ENCODE measurements at regions not wholly inside any gene's neighbourhood (a gene's known extent, or its start where the extent isn't known, plus 50 kb on each side); places are given as distances from the start of the nearest gene placed in this dataset.
"Not testable (repeated sequence)": the region's sequence is repeated elsewhere in the genome, so short reads cannot be mapped to it uniquely, and the experiment has no call there.

GRCh38 chr18:34322365-34323289 is 97.9 kb upstream of the NOL4 start:
- Histone ChIP-seq H3K36me3 (ENCODE audit: control insufficient read depth, insufficient read depth, low read length) (no peaks in the 10 kb centered on the region), H3K9me3 (ENCODE audit: control insufficient read depth, low read length) (no peaks in the 10 kb centered on the region), H3K9ac (no peak overlapping the region), H3K4me3 (ENCODE audit: low read depth, low read length) (no peak overlapping the region), H3K79me2 (no peaks in the 10 kb centered on the region), H3K27ac (no peak overlapping the region), H3K4me1 (no peaks in the 10 kb centered on the region), H3K4me2 (ENCODE audit: low read length) (no peak overlapping the region), H2AFZ (no peak overlapping the region), H3K27me3 (ENCODE audit: control insufficient read depth, insufficient read depth, low read length) (no peaks in the 10 kb centered on the region)
- no peak for TF ChIP-seq CTCF (IDR thresholded peaks at IDR 0.05)

GRCh38 chr18:34329840-34330239 is 105.1 kb upstream of the NOL4 start:
- no peak for TF ChIP-seq CTCF (IDR thresholded peaks at IDR 0.05)
- no peaks in the 10 kb centered on the region for H3K36me3 ChIP-seq (ENCODE audit: control insufficient read depth, insufficient read depth, low read length)
- no peaks in the 10 kb centered on the region for H3K27me3 ChIP-seq (ENCODE audit: control insufficient read depth, insufficient read depth, low read length)
- H3K4me2 ChIP-seq (ENCODE audit: low read length), result no peak overlapping the region
- no peaks in the 10 kb centered on the region for H3K4me1 ChIP-seq
- H3K27ac ChIP-seq, result no peak overlapping the region
- no peak overlapping the region for H3K9ac ChIP-seq
- no peaks in the 10 kb centered on the region for H3K9me3 ChIP-seq (ENCODE audit: control insufficient read depth, low read length)
- no peak overlapping the region for H3K4me3 ChIP-seq (ENCODE audit: low read depth, low read length)
- no peaks in the 10 kb centered on the region for H3K79me2 ChIP-seq
- no peak overlapping the region for H2AFZ ChIP-seq

GRCh38 chr18:34330308-34330707 is 105.6 kb upstream of the NOL4 start:
- H3K9ac ChIP-seq, result no peak overlapping the region
- no peaks in the 10 kb centered on the region for H3K79me2 ChIP-seq
- TF ChIP-seq CTCF (IDR thresholded peaks at IDR 0.05), result no peak
- H3K27ac ChIP-seq, result no peak overlapping the region
- no peak overlapping the region for H3K4me2 ChIP-seq (ENCODE audit: low read length)
- H3K4me1 ChIP-seq, result no peaks in the 10 kb centered on the region
- H3K4me3 ChIP-seq (ENCODE audit: low read depth, low read length), result no peak overlapping the region
- H3K36me3 ChIP-seq (ENCODE audit: control insufficient read depth, insufficient read depth, low read length), result no peaks in the 10 kb centered on the region
- no peaks in the 10 kb centered on the region for H3K27me3 ChIP-seq (ENCODE audit: control insufficient read depth, insufficient read depth, low read length)
- H3K9me3 ChIP-seq (ENCODE audit: control insufficient read depth, low read length), result no peaks in the 10 kb centered on the region
- H2AFZ ChIP-seq, result no peak overlapping the region

- H3K36me3 ChIP-seq (ENCODE audit: control insufficient read depth, insufficient read depth, low read length); H3K79me2 ChIP-seq; H2AFZ ChIP-seq; H3K27me3 ChIP-seq (ENCODE audit: control insufficient read depth, insufficient read depth, low read length); H3K27ac ChIP-seq; H3K4me3 ChIP-seq (ENCODE audit: low read depth, low read length); H3K4me2 ChIP-seq (ENCODE audit: low read length); H3K9me3 ChIP-seq (ENCODE audit: control insufficient read depth, low read length); H3K9ac ChIP-seq; H3K4me1 ChIP-seq: not testable (repeated sequence)
Measured at GRCh38 chr18:34330907-34331306, 106.2 kb upstream of the NOL4 start.

GRCh38 chr18:34331343-34331742 is 106.6 kb upstream of the NOL4 start:
- not testable (repeated sequence) for H3K9me3 ChIP-seq (ENCODE audit: control insufficient read depth, low read length); H3K4me3 ChIP-seq (ENCODE audit: low read depth, low read length); H3K79me2 ChIP-seq; H3K9ac ChIP-seq; H3K27me3 ChIP-seq (ENCODE audit: control insufficient read depth, insufficient read depth, low read length); H3K4me1 ChIP-seq; H3K36me3 ChIP-seq (ENCODE audit: control insufficient read depth, insufficient read depth, low read length); H2AFZ ChIP-seq; H3K4me2 ChIP-seq (ENCODE audit: low read length); H3K27ac ChIP-seq

Measured in parathyroid adenoma (tissue), 2 donors.